OCI-LY1 (cell line): ENCODE measurements at regions not wholly inside any gene's neighbourhood (a gene's known extent, or its start where the extent isn't known, plus 50 kb on each side); places are given as distances from the start of the nearest gene placed in this dataset.

ENCODE experiments used
- H2AFZ ChIP-seq: fragments of 200-600 bp; sonication (generic), shearing (Covaris generic); 2 replicates; pipeline ENCODE4 v1.6.0; 2014; ENCODE audit warnings: antibody characterized with exemption, mild to moderate bottlenecking, low read length
- H3F3A ChIP-seq: fragments of 200-600 bp; sonication (generic), shearing (Covaris generic); 2 replicates; pipeline ENCODE4 v1.6.0; 2014; ENCODE audit warnings: mild to moderate bottlenecking, antibody characterized with exemption, low read length, moderate library complexity; ENCODE audit not compliant: insufficient read depth
- H3K27ac ChIP-seq: fragments of 200-600 bp; sonication (generic); 2 replicates; pipeline ENCODE4 v1.5.1; 2014; ENCODE audit warnings: low read length, mixed run types, mild to moderate bottlenecking, low read depth; ENCODE audit not compliant: poor library complexity, severe bottlenecking
- H3K27me3 ChIP-seq: fragments of 200-600 bp; sonication (generic); 2 replicates; pipeline ENCODE4 v1.6.0; 2014; ENCODE audit warnings: antibody characterized with exemption, mild to moderate bottlenecking, low read length, moderate library complexity; ENCODE audit not compliant: insufficient read depth
- H3K36me3 ChIP-seq: fragments of 200-600 bp; sonication (generic); 2 replicates; pipeline ENCODE4 v1.6.1; 2014; ENCODE audit warnings: mild to moderate bottlenecking, antibody characterized with exemption, low read length, moderate library complexity, mixed read lengths; ENCODE audit not compliant: insufficient read depth
- H3K4me1 ChIP-seq: fragments of 200-600 bp; sonication (generic); 2 replicates; pipeline ENCODE4 v1.5.1; 2014; ENCODE audit warnings: mild to moderate bottlenecking, low read length, moderate library complexity; ENCODE audit not compliant: insufficient read depth, severe bottlenecking
- H3K4me2 ChIP-seq: fragments of 200-600 bp; sonication (generic), shearing (Covaris generic); 2 replicates; pipeline ENCODE4 v1.6.1; 2014; ENCODE audit warnings: low read length
- H3K4me3 ChIP-seq: fragments of 200-600 bp; sonication (generic); 2 replicates; pipeline ENCODE4 v1.5.1; 2014; ENCODE audit warnings: low read length, low read depth, mild to moderate bottlenecking, mixed read lengths; ENCODE audit not compliant: poor library complexity, severe bottlenecking
- H3K79me2 ChIP-seq: fragments of 200-600 bp; shearing (Covaris generic); 2 replicates; pipeline ENCODE4 v1.6.1; 2016; ENCODE audit warnings: mixed run types, low read length, mixed read lengths; ENCODE audit not compliant: insufficient read depth
- H3K9ac ChIP-seq: fragments of 200-600 bp; sonication (generic), shearing (Covaris generic); 2 replicates; pipeline ENCODE4 v1.6.1; 2014; ENCODE audit warnings: mild to moderate bottlenecking, low read length, mixed read lengths
- H3K9me2 ChIP-seq: fragments of 200-600 bp; sonication (generic), shearing (Covaris generic); 2 replicates; pipeline ENCODE4 v1.6.1; 2014; ENCODE audit warnings: low read depth, mild to moderate bottlenecking, low read length, mixed read lengths
- H3K9me3 ChIP-seq: fragments of 200-600 bp; shearing (Covaris generic); 2 replicates; pipeline ENCODE4 v1.6.1; 2014; ENCODE audit warnings: low read length, mixed read lengths
- H4K20me1 ChIP-seq: fragments of 200-600 bp; sonication (generic), shearing (Covaris generic); 2 replicates; pipeline ENCODE4 v1.6.0; 2016; ENCODE audit warnings: mild to moderate bottlenecking, low read length; ENCODE audit not compliant: insufficient read depth
- EZH2 ChIP-seq: fragments of 200-600 bp; sonication (generic), shearing (Covaris generic); IDR thresholded peaks from 2 replicates; pipeline ENCODE4 v1.8.0; 2017; ENCODE audit warnings: borderline replicate concordance, mixed run types, mild to moderate bottlenecking, antibody characterized with exemption, low read length, moderate library complexity, mixed read lengths
- TF ChIP-seq, protein P1 (sequence below): fragments of 200-600 bp; sonication (generic), shearing (Covaris generic); IDR thresholded peaks from 2 replicates; pipeline ENCODE4 v1.5.1; 2017; ENCODE audit warnings: mild to moderate bottlenecking, antibody characterized with exemption, low read length, moderate library complexity, mixed read lengths

- Histone ChIP-seq H2AFZ (no peak overlapping the region), H3K36me3 (no peaks in the 10 kb centered on the region), H3K4me3 (no peak overlapping the region), H3K9me2 (no peaks in the 10 kb centered on the region), H3F3A (no peaks in the 10 kb centered on the region), H3K79me2 (no peaks in the 10 kb centered on the region), H3K9ac (no peak overlapping the region), H4K20me1 (no peaks in the 10 kb centered on the region), H3K27ac (no peak overlapping the region), H3K9me3 (no peaks in the 10 kb centered on the region), H3K4me1 (no peaks in the 10 kb centered on the region), H3K27me3 (peaks cover 24% of the 10 kb centered on the region), H3K4me2 (no peak overlapping the region)
- no peak for TF ChIP-seq EZH2
- TF ChIP-seq, protein P1, sequence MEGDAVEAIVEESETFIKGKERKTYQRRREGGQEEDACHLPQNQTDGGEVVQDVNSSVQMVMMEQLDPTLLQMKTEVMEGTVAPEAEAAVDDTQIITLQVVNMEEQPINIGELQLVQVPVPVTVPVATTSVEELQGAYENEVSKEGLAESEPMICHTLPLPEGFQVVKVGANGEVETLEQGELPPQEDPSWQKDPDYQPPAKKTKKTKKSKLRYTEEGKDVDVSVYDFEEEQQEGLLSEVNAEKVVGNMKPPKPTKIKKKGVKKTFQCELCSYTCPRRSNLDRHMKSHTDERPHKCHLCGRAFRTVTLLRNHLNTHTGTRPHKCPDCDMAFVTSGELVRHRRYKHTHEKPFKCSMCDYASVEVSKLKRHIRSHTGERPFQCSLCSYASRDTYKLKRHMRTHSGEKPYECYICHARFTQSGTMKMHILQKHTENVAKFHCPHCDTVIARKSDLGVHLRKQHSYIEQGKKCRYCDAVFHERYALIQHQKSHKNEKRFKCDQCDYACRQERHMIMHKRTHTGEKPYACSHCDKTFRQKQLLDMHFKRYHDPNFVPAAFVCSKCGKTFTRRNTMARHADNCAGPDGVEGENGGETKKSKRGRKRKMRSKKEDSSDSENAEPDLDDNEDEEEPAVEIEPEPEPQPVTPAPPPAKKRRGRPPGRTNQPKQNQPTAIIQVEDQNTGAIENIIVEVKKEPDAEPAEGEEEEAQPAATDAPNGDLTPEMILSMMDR: no peak
Measured at GRCh38 chr7:155227788-155228458, 69.8 kb upstream of the INSIG1 start.

- no peak overlapping the region for H3K27ac ChIP-seq
- H3F3A ChIP-seq: no peaks in the 10 kb centered on the region
- no peaks in the 10 kb centered on the region for H3K9me2 ChIP-seq
- H3K9me3 ChIP-seq: no peaks in the 10 kb centered on the region
- peaks cover 24% of the 10 kb centered on the region for H3K27me3 ChIP-seq
- no peak overlapping the region for H3K9ac ChIP-seq
- no peaks in the 10 kb centered on the region for H3K4me1 ChIP-seq
- TF ChIP-seq, protein P1: no peak
- TF ChIP-seq EZH2: no peak
- H3K79me2 ChIP-seq: no peaks in the 10 kb centered on the region
- H2AFZ ChIP-seq: no peak overlapping the region
- H3K4me3 ChIP-seq: no peak overlapping the region
- no peak overlapping the region for H3K4me2 ChIP-seq
- no peaks in the 10 kb centered on the region for H4K20me1 ChIP-seq
- H3K36me3 ChIP-seq: no peaks in the 10 kb centered on the region
Measured at GRCh38 chr7:155228459-155228845, 69.2 kb upstream of the INSIG1 start.

DNA sequence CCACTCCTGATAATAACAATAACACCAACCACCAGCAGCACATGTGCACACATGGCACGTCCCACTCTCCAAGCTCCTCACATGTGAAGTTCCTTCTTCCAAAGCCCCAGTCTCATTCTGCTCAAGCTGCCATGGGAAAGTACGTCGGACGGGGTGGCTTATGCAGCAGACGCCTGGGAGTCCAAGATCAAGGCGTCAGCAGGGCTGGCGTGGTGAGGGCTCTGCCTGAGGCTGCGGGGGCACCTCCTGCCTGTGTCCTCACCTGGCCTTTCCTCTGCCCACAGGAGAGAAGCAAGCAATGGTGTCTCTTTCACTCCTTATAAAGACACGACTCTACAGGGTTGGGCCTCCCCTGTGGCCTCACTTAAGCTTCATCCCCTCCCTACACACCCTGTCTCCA is 68.8 kb upstream of the INSIG1 start:
- Histone ChIP-seq H3K9me3 (no peaks in the 10 kb centered on the region), H3K4me2 (no peak overlapping the region), H3K9me2 (no peaks in the 10 kb centered on the region), H3K4me3 (no peak overlapping the region), H3K27me3 (peaks cover 24% of the 10 kb centered on the region), H3F3A (no peaks in the 10 kb centered on the region), H3K4me1 (no peaks in the 10 kb centered on the region), H4K20me1 (no peaks in the 10 kb centered on the region), H3K36me3 (no peaks in the 10 kb centered on the region), H3K79me2 (no peaks in the 10 kb centered on the region), H3K9ac (no peak overlapping the region), H3K27ac (no peak overlapping the region), H2AFZ (no peak overlapping the region)
- no peak for TF ChIP-seq EZH2
- TF ChIP-seq, protein P1: no peak
